Endothelial cell (in vitro differentiated cells): ENCODE measurements at regions not wholly inside any gene's neighbourhood (a gene's known extent, or its start where the extent isn't known, plus 50 kb on each side); places are given as distances from the start of the nearest gene placed in this dataset.

ENCODE experiments used
- DNase-seq: peaks from one replicate; pipeline ENCODE4 v3.0.0; 2021; ENCODE audit warnings: low spot score
- H3K27ac Mint-ChIP-seq: one replicate; pipeline ENCODE4 v1.8.0; 2021; ENCODE audit warnings: mixed read lengths, inconsistent platforms; ENCODE audit not compliant: unreplicated experiment
- H3K27me3 Mint-ChIP-seq: one replicate; pipeline ENCODE4 v1.8.0; 2021; ENCODE audit warnings: mild to moderate bottlenecking, moderate library complexity, mixed read lengths, inconsistent platforms; ENCODE audit not compliant: unreplicated experiment
- H3K36me3 Mint-ChIP-seq: one replicate; pipeline ENCODE4 v1.8.0; 2021; ENCODE audit warnings: mild to moderate bottlenecking, low read depth, mixed read lengths, inconsistent platforms; ENCODE audit not compliant: unreplicated experiment
- H3K4me1 Mint-ChIP-seq: one replicate; pipeline ENCODE4 v1.8.0; 2021; ENCODE audit warnings: mild to moderate bottlenecking, mixed read lengths, inconsistent platforms; ENCODE audit not compliant: unreplicated experiment
- H3K4me3 Mint-ChIP-seq: one replicate; pipeline ENCODE4 v1.8.0; 2021; ENCODE audit warnings: mild to moderate bottlenecking, mixed read lengths, inconsistent platforms; ENCODE audit not compliant: unreplicated experiment
- H3K9me3 Mint-ChIP-seq: one replicate; pipeline ENCODE4 v1.8.0; 2021; ENCODE audit warnings: mixed read lengths, inconsistent platforms; ENCODE audit not compliant: unreplicated experiment
- TF ChIP-seq, protein P1 (sequence below): fragments of 200-600 bp; sonication (generic); IDR thresholded peaks from one replicate; pipeline ENCODE4 v1.5.0; 2021; ENCODE audit warnings: antibody characterized with exemption; ENCODE audit not compliant: unreplicated experiment

DNA sequence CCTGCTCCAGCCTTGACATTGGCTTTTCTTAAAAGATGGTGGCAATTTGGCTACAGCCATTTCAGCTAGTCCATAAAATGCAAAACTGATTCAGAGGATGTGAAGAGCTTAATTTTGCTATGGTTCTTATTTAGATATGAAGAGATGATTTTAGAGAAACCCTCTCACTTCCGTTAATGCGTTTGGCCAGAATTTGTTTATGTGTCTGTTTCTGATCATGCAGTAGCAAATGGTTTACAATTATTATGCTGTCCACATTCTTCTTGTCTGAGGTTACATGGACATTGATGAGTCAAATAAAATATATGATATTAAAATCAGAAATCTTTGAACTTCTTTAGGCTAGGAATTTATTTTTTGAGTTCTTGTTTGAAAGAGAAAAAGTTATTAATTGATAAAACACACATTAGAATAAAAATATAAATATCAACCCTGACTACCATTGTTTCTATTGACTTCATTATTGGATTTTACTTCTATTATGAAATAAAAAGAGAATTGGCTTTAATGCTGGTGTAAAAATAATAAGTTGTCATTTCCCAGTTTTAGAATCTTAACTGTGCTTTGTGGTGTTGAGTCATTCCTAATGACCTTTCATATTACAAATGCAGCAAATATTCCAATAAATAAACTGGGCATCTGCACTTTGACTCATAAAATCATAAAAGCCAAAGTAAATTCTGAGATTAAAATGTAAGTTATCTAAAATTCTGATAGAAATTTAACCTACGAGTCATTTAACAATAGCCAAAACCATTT, 1286.0 kb upstream of the GJE1 start:
- Mint-ChIP-seq H3K27ac (no peak overlapping the region), H3K4me1 (peaks cover 7% of the 10 kb centered on the region), H3K4me3 (no peak overlapping the region), H3K27me3 (peaks cover 1% of the 10 kb centered on the region), H3K36me3 (no peaks in the 10 kb centered on the region), H3K9me3 (no peaks in the 10 kb centered on the region)
- TF ChIP-seq, protein P1, sequence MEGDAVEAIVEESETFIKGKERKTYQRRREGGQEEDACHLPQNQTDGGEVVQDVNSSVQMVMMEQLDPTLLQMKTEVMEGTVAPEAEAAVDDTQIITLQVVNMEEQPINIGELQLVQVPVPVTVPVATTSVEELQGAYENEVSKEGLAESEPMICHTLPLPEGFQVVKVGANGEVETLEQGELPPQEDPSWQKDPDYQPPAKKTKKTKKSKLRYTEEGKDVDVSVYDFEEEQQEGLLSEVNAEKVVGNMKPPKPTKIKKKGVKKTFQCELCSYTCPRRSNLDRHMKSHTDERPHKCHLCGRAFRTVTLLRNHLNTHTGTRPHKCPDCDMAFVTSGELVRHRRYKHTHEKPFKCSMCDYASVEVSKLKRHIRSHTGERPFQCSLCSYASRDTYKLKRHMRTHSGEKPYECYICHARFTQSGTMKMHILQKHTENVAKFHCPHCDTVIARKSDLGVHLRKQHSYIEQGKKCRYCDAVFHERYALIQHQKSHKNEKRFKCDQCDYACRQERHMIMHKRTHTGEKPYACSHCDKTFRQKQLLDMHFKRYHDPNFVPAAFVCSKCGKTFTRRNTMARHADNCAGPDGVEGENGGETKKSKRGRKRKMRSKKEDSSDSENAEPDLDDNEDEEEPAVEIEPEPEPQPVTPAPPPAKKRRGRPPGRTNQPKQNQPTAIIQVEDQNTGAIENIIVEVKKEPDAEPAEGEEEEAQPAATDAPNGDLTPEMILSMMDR, result no peak
- no peak for DNase-seq

DNA sequence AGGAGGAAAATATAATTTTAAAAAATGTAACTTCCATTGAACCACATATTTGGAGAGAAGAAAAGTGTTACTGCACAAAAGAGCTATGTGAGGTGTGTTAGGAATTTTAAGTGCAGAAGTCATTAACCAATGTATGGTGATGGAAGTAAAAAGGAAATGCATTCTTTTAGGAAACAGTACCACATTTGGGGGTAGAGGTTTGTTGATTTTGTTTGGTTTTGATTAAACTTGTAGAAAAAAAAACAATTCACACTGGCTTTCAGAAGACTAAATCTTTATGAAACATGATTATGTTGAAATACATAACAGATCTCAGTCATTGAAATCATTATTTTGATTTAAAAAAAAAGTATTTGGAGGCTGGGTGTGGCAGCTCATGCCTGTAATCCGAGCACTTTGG, 1287.0 kb upstream of the GJE1 start:
- Mint-ChIP-seq H3K27me3 (peaks cover 1% of the 10 kb centered on the region), H3K36me3 (no peaks in the 10 kb centered on the region), H3K9me3 (no peaks in the 10 kb centered on the region), H3K27ac (no peak overlapping the region), H3K4me3 (no peak overlapping the region), H3K4me1 (peaks cover 7% of the 10 kb centered on the region)
- no peak for DNase-seq
- TF ChIP-seq, protein P1, result no peak

DNA sequence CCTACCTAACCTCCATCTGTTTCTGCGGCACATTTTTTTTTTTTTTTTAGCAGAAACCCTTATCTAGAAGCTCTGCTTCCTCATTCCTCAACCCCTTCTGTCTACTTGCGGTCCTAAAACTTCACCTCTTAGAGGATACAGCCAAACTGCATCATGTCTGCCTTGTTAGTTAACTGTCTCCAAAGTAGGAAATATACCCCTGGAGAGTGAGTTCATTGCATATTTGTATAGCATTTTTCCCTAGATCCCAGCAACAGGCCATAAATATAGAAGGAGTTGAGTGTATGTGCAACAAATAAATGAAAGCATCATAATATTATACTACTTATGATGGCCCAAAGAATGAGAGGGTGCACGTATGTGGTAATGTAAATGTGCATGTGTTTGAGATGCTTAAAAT, 1288.6 kb upstream of the GJE1 start:
- Mint-ChIP-seq H3K4me3 (no peak overlapping the region), H3K9me3 (no peaks in the 10 kb centered on the region), H3K4me1 (peaks cover 7% of the 10 kb centered on the region), H3K27ac (no peak overlapping the region), H3K27me3 (peaks cover 1% of the 10 kb centered on the region), H3K36me3 (no peaks in the 10 kb centered on the region)
- DNase-seq, result no peak
- TF ChIP-seq, protein P1, result no peak

DNA sequence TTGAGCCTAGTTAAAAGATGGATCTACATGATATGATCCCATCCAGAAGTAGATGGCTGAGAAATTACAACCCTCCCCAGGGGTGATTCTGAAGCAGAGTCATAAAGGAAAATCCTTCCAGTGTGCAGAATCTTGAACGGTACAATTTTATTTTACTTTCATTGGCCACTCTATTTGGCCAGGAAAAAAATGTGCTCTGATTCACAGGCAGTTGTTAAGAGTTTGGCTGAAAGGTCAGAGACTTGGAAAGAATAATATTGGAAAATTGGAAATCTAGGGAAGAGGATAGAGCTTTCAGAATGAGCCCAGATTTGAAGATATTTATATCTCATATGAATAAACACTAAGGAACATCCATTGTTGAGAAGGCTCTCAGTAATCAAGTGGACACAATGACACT, 1299.3 kb upstream of the GJE1 start:
- TF ChIP-seq, protein P1, result no peak
- no peak overlapping the region for H3K4me3 Mint-ChIP-seq
- H3K36me3 Mint-ChIP-seq, result no peaks in the 10 kb centered on the region
- peaks cover 7% of the 10 kb centered on the region for H3K4me1 Mint-ChIP-seq
- H3K27me3 Mint-ChIP-seq, result no peaks in the 10 kb centered on the region
- H3K27ac Mint-ChIP-seq, result no peak overlapping the region
- no peak for DNase-seq
- H3K9me3 Mint-ChIP-seq, result no peaks in the 10 kb centered on the region

DNA sequence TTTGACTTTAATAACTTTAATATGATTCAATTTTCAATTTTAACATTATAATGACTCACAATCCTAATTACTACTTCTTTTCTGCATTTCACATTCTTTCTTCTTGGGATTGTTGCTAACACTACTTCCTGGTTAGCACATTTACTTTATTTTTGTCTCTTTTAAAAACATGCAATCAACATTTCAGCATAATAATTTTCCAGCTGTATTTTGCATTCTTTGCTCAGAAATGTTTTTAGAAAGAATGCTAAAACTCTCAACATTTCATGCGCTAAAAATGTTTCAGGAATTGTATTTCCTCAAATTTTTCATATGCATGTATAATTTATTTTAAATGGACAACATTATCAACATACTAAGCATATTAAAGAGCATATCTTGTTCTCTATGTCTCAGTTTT, 1302.1 kb upstream of the GJE1 start:
- no peak for DNase-seq
- no peaks in the 10 kb centered on the region for H3K36me3 Mint-ChIP-seq
- no peaks in the 10 kb centered on the region for H3K9me3 Mint-ChIP-seq
- H3K4me3 Mint-ChIP-seq, result no peak overlapping the region
- H3K27ac Mint-ChIP-seq, result no peak overlapping the region
- TF ChIP-seq, protein P1, result no peak
- H3K4me1 Mint-ChIP-seq, result peaks cover 7% of the 10 kb centered on the region
- no peaks in the 10 kb centered on the region for H3K27me3 Mint-ChIP-seq
